ENCODE measurements at regions not wholly inside any gene's neighbourhood (a gene's known extent, or its start where the extent isn't known, plus 50 kb on each side); places are given as distances from the start of the nearest gene placed in this dataset.
A peak's percentile ranks its signal among the peaks of the same experiment; 100 is the strongest.

GRCh38 chr4:175953960-175954521, 111.6 kb upstream of the WDR17 start:
- H3K9me3 ChIP-seq (ENCODE audit: control insufficient read depth in 4 of 4, low read length in 3 of 4): no peaks in the 10 kb centered on the region
- TF ChIP-seq RAD21 (IDR thresholded peaks at IDR 0.05) (peak in 1 of 2 donors; percentile 4), TAF1 (conservative IDR thresholded peaks at IDR 0.05) (no peak)
- no peak overlapping the region for H3K9ac ChIP-seq (ENCODE audit: low read depth in 1 of 2, low read length in 2 of 2)
- H3K4me3 ChIP-seq (ENCODE audit: low read depth in 1 of 3, low read length in 3 of 3): no peak overlapping the region
- H3K36me3 ChIP-seq (ENCODE audit: control insufficient read depth in 4 of 4, insufficient read depth in 3 of 4, low read depth in 1 of 4, low read length in 3 of 4): no peaks in the 10 kb centered on the region
- no peak overlapping the region for H3K27ac ChIP-seq (ENCODE audit: low read depth in 1 of 2, low read length in 2 of 2)
- peaks cover 0 to 2% (median 0%) of the 10 kb centered on the region in 4 donors for H3K27me3 ChIP-seq (ENCODE audit: control insufficient read depth in 4 of 4, insufficient read depth in 4 of 4, low read length in 3 of 4)
- DNase-seq (ENCODE audit: low spot score): no peak
- 81% methylated on average over 5 of the region's 5 CpGs for WGBS
- H3K4me1 ChIP-seq (ENCODE audit: control insufficient read depth in 4 of 4, insufficient read depth in 4 of 4, low read length in 3 of 4): no peaks in the 10 kb centered on the region

DNA sequence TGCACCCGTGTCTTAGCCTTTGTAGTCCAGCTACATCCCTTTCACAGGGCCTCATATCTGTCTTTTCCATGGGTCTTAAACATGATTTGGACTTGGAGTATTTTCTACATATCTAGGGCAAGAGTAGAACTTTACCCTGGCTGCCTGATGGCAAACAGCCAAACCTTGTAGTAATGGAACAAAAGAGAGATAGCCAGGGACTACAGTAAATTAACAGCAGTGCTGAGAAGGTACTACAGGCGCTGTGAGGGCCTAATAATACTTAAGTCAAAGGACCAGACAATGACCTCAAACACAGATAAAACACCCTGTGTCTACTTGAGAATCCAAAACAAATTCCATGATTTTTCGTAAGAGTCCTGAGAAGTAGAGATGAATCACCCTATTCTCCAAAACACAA, 111.0 kb upstream of the WDR17 start:
- H3K27me3 ChIP-seq (ENCODE audit: control insufficient read depth in 4 of 4, insufficient read depth in 4 of 4, low read length in 3 of 4): peaks cover 0 to 2% (median 0%) of the 10 kb centered on the region in 4 donors
- H3K9me3 ChIP-seq (ENCODE audit: control insufficient read depth in 4 of 4, low read length in 3 of 4): no peaks in the 10 kb centered on the region
- WGBS: 71% methylated on average over 3 of the region's 3 CpGs
- TF ChIP-seq NR2F2 (IDR thresholded peaks at IDR 0.05): no peak
- TF ChIP-seq FOXA1 (IDR thresholded peaks at IDR 0.05): no peak
- TF ChIP-seq TAF1 (conservative IDR thresholded peaks at IDR 0.05): no peak
- no peak for TF ChIP-seq FOXA2 (IDR thresholded peaks at IDR 0.05)
- TF ChIP-seq RXRA (IDR thresholded peaks at IDR 0.05): no peak
- no peak for TF ChIP-seq REST (IDR thresholded peaks at IDR 0.05)
- no peak for TF ChIP-seq GABPA (IDR thresholded peaks at IDR 0.05 in 1 of 2, conservative IDR thresholded peaks at IDR 0.05 in 1 of 2)
- no peak for TF ChIP-seq ATF3 (IDR thresholded peaks at IDR 0.05)
- TF ChIP-seq SP1 (IDR thresholded peaks at IDR 0.05): no peak
- no peak for TF ChIP-seq YY1 (IDR thresholded peaks at IDR 0.05)
- TF ChIP-seq, protein P1, sequence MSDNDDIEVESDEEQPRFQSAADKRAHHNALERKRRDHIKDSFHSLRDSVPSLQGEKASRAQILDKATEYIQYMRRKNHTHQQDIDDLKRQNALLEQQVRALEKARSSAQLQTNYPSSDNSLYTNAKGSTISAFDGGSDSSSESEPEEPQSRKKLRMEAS (IDR thresholded peaks at IDR 0.05): no peak
- no peak for TF ChIP-seq JUND (IDR thresholded peaks at IDR 0.05)
- no peak for TF ChIP-seq HNF4A (conservative IDR thresholded peaks at IDR 0.05)
- no peak for TF ChIP-seq EGR1 (IDR thresholded peaks at IDR 0.05; ENCODE audit: low read depth in 2 of 2)
- no peak for TF ChIP-seq RAD21 (IDR thresholded peaks at IDR 0.05)
- no peak for TF ChIP-seq ZBTB33 (IDR thresholded peaks at IDR 0.05)
- TF ChIP-seq HNF4G (IDR thresholded peaks at IDR 0.05): no peak
- TF ChIP-seq, protein P2, sequence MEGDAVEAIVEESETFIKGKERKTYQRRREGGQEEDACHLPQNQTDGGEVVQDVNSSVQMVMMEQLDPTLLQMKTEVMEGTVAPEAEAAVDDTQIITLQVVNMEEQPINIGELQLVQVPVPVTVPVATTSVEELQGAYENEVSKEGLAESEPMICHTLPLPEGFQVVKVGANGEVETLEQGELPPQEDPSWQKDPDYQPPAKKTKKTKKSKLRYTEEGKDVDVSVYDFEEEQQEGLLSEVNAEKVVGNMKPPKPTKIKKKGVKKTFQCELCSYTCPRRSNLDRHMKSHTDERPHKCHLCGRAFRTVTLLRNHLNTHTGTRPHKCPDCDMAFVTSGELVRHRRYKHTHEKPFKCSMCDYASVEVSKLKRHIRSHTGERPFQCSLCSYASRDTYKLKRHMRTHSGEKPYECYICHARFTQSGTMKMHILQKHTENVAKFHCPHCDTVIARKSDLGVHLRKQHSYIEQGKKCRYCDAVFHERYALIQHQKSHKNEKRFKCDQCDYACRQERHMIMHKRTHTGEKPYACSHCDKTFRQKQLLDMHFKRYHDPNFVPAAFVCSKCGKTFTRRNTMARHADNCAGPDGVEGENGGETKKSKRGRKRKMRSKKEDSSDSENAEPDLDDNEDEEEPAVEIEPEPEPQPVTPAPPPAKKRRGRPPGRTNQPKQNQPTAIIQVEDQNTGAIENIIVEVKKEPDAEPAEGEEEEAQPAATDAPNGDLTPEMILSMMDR (IDR thresholded peaks at IDR 0.05; ENCODE audit: low read depth, low read length, missing input control): no peak
- no peaks in the 10 kb centered on the region for H3K36me3 ChIP-seq (ENCODE audit: control insufficient read depth in 4 of 4, insufficient read depth in 3 of 4, low read depth in 1 of 4, low read length in 3 of 4)
- no peak for DNase-seq (ENCODE audit: low spot score)
- H3K27ac ChIP-seq (ENCODE audit: low read depth in 1 of 2, low read length in 2 of 2): no peak overlapping the region
- no peaks in the 10 kb centered on the region for H3K4me1 ChIP-seq (ENCODE audit: control insufficient read depth in 4 of 4, insufficient read depth in 4 of 4, low read length in 3 of 4)
- H3K4me3 ChIP-seq (ENCODE audit: low read depth in 1 of 3, low read length in 3 of 3): no peak overlapping the region
- no peak overlapping the region for H3K9ac ChIP-seq (ENCODE audit: low read depth in 1 of 2, low read length in 2 of 2)
